ENCODE measurements at regions not wholly inside any gene's neighbourhood (a gene's known extent, or its start where the extent isn't known, plus 50 kb on each side); places are given as distances from the start of the nearest gene placed in this dataset.
A peak's percentile ranks its signal among the peaks of the same experiment; 100 is the strongest.

DNA sequence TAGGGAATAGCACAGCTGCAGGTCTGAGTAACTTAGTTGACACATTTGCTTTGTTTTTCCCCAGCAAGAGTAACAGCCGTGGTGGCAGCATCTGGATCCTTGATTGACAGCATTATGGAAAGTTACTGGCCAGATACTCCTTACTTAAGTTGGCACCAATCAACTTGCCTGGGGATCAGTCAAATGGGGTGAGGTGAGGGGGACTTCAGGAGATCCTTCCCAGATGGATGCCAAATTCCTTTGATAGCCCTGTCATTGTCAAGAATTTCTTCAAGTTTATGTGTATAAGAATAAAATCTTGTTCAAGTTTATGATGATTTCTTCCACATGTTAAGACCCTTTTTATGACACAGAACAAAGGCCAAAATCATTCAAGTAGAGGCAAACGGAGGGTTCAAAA lies 618.4 kb downstream of the SLC6A15 start:
- ATAC-seq (no peak), DNase-seq (ENCODE audit: low spot score) (no peak)

DNA sequence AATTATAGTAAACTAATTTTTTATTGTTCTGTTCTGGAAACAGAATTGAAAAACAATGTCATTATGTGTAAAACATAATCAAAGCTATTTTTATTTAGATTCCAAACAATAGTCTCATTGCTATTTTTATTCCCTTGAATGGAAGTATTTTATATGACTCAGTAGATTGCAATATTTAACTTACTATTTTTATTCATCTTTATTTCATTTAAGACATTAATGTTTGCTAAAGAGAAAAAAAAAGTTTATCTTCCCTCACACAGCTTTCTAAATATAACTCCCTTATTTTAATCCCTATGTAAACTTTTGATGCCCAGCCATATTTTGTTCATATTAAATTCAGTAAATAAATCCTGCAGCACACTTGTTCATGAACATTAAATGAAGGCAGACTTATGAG lies 622.4 kb downstream of the SLC6A15 start:
- ATAC-seq (no peak), DNase-seq (ENCODE audit: low spot score) (no peak)

DNA sequence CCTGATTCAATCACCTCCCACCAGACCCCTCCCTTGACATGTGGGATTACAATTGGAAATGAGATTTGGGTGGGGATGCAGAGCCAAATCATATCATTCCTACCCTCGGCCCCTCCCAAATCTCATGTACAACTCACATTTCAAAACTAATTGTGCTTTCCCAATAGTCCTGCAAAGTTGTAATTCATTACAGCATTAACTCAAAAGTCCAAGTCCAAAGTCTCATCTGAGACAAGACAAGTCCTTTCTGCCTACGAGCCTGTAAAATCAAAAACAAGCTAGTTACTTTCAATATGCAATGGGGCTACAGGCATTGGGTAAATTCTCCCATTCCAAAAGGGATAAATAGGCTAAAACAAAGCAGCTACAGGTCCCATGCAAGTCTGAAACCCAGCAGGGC lies 634.6 kb downstream of the SLC6A15 start:
- ATAC-seq (peak; percentile 52), DNase-seq (ENCODE audit: low spot score) (no peak)

DNA sequence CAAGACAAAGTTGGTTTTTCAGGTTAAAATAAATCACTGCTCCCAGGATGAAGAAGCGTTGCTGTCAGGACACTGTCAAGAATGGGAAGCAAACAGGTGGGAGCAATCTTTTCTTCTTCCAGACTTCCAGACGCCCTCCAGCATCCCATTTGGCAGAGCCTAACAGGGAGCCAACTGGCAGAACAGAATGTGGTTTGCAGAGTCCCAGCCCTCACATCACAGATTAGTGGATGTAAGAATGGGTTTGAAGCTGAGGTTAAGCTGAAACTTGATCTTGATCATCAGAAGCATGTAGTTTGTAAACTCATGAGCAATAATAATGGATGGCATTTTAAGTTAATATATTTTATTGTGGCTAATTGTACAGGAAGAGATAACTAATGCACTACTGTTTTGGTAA lies 636.4 kb downstream of the SLC6A15 start:
- no peak for ATAC-seq
- no peak for DNase-seq (ENCODE audit: low spot score)

DNA sequence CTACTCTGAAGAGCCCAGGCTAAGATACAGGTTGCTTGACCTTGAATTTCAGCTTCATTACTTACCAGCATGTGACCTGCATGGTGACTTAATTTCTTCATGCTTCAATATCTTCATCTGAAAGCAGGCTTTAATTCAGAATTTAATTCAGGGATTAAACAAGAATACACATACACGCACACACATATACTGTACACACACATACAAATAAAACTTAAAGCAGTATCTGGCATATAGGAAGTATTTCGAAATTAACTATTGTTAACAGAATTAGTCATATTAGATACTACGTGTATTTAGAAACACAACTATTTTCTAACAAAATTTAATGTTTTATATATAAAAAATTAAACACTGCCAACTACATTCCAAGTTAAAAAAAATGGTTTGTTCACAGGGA lies 640.3 kb downstream of the SLC6A15 start:
- DNase-seq (ENCODE audit: low spot score): no peak
- no peak for ATAC-seq

DNA sequence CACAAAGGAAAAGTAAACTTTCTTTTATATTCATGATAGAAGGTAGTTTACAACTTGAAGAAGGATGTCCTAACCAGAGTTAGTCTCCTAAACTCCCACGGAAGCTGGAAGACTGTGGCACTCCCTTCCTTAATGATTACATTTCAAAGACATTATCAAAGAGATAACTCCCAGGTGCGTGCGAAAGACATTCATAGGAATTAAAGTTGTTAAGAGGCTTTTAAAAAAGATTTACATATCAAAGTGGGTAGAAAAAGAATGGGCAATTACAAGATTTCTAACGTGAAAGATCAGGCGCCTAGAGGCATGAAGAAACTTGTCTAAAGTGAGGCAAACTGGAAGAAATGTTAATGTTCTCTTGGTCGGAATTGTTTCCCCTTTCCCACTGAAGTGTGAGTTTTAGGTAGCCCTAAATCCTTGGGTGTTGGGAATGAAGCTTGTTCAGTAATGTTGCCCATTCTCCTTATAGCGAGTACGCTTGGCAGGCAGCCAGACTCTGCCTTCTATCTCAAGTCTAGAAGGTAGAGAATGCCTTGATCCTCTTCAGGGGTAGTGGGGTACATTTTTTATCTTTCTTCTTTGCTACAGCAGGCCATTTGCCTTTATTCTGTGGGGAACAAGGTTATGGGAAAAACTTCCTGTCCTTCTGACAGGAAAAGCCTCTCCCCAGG lies 642.0 kb downstream of the SLC6A15 start:
- no peak for ATAC-seq
- no peak for DNase-seq (ENCODE audit: low spot score)

DNA sequence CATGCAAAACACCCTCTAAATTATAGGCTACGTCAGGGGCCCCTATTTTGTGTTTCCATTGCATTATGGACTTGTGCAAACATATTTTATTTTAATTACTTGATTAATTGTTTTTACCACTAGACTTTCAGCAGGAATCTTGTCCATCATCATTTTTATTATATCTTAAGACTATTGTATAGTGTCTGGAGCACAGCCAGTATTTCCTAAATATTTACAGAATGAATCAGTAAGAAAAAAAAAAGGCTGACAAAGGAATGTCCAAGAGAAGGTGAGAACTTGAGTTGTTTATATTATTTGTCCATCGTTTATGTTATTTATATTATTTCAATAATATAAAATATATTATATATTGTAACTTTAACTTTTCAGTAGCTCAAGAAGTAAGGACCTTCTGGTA lies 664.7 kb downstream of the SLC6A15 start:
- DNase-seq (ENCODE audit: low spot score) (no peak), ATAC-seq (no peak)

DNA sequence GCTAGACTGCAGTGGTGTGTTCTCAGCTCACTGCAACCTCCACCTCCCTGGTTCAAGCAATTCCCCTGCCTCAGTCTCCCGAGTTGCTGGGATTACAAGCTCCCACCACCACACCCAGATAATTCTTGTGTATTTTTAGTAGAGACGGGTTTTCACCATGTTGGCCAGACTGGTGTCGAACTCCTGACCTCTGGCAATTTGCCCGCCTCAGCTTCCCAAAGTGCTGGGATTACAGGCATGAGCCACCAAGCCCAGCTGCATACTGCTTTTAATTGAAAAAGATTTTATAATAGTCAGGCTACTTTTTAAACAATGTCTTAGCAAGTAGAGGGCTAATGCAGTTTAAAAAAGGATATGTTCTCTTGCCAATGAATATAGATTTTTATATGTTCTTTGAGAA lies 668.9 kb downstream of the SLC6A15 start:
- DNase-seq (ENCODE audit: low spot score): no peak
- no peak for ATAC-seq

DNA sequence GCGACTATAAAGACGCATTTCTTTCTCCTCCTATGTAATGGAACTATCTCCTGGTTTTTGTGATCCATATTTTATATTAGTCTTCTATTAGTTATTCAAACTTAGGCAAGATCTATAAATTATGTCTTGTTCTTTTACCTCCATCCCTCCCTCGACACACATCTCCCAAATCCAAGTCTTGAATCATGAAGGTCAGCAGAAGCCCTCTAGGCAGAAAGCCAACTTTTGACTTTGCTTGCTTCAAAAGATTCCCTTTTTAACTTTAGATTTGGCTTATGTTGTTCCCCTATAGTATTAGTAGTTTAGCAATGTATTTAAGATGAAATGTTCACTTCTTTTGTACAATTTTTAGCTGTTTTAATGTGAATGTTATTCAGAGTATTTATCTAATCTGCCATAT lies 689.8 kb downstream of the SLC6A15 start:
- no peak for DNase-seq (ENCODE audit: low spot score)
- no peak for ATAC-seq

DNA sequence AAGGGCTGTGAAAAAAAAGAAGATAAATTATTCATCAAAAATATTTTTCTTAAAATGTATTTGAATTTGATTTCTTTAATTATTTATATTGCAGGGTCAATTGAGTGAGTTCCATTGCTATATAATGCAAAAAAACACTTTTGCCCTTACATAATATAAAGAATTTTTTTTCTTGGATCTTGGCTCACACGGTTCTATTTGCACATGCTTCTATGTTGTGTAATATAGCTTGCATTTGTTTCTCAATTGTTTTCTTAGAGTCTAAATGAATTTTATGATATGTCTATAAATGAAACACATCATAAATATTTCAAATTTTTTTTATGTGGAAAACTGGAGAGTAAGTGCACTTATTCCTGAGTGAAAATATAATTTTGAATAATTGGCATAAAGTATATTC lies 694.2 kb downstream of the SLC6A15 start:
- ATAC-seq (no peak), DNase-seq (ENCODE audit: low spot score) (no peak)

DNA sequence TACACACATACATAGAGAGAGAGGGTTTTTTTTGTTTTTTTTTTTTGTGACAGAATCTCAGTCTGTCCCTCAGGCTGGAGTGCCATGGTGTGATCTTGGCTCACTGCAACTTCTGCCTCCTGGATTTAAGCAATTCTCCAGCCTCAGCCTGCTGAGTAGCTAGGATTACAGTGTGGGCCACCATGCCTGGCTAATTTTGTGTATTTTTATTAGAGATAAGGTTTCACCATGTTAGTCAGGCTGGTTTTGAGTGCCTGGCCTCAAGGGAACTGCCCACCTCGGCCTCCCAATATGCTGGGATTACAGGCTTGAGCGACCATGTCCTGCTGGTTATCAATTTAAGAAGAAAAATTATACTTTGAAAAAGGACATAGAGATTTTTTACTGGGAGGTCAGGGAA lies 710.6 kb downstream of the SLC6A15 start:
- no peak for DNase-seq (ENCODE audit: low spot score)
- no peak for ATAC-seq

DNA sequence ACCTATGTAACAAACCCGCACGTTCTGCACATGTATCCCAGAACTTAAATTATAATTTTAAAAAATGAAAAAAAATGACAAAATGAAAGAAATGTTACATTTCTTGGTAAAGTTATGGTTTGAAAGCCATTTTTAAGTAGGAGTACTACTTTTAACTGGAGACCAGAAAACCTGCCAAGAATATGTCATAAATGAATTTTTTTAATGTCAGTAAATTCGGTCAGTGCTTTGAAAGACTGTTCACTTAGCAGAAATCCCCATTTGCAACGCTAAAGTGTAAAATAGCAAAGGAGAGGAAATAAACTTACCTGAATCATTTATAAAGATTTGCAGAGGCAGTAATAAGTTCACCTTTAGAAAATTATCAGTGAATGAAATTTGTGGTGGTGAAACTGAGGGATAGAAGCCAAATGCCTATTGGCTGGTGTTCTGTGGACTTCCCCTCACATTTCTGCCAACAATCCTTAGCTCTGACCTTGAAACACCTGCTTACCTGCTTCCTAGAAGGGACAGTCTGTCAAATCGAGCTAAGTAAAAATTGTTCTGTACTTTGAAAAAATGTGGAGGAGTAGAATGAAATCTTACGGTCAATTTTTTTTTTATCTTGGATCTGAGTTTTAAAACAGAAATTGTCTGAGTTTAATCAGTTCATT lies 714.2 kb downstream of the SLC6A15 start:
- no peak for ATAC-seq
- DNase-seq (ENCODE audit: low spot score): no peak

DNA sequence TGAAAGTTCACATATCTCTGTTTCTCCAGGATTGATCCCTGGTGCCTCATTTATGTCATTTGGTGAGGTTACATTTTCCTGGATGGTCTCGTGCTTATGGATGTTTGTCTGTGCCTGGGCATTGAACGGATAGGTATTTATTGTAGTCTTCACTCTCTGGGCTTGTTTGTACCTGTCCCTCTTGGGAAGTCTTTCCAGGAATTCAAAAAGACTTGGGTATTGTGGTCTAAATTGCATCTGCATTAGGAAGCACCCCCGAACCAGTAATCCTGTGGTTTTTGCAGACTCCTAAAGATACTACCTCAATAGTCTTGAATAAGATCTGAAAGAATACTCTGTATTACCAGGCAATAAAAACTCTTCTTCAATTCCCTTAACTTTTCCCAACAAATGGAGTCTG lies 720.8 kb downstream of the SLC6A15 start:
- DNase-seq (ENCODE audit: low spot score) (no peak), ATAC-seq (no peak)

DNA sequence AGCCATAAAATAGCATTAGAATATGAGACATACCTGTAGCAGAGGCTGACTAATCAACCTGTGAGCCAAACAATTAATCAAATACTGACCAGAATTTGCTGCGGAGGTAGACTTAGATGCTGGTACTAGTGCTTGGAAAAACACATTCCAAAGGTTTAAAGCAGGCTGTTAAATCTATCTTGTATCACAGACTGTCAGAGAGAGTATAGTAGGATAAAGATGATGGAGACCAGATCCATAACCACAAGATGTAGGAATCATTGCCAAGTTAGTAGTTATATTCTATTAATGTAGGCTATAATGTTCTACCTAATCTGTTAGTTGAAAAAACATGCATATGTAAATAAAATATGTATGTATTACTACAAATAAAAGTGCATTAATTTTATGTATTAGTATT lies 726.2 kb downstream of the SLC6A15 start:
- DNase-seq (ENCODE audit: low spot score) (no peak), ATAC-seq (no peak)

DNA sequence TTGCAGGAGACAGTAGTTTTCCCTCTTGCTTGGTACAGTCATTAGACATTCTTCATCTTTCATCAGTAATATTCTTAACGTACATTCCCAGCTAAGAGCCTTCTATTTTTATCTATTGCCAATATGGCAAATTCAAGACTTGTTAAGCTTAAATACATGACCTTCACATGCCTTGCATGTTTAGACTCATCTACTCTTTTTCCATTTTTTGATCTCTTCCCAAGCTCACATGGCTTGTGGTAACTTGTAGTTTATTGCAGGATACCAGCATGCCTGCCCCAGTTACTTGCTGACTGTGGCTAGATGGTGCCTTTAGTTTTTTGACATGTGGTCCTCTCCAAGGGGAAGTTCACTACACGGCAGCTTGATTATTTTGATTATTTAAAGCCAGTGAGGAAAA lies 729.0 kb downstream of the SLC6A15 start:
- DNase-seq (ENCODE audit: low spot score) (no peak), ATAC-seq (no peak)

DNA sequence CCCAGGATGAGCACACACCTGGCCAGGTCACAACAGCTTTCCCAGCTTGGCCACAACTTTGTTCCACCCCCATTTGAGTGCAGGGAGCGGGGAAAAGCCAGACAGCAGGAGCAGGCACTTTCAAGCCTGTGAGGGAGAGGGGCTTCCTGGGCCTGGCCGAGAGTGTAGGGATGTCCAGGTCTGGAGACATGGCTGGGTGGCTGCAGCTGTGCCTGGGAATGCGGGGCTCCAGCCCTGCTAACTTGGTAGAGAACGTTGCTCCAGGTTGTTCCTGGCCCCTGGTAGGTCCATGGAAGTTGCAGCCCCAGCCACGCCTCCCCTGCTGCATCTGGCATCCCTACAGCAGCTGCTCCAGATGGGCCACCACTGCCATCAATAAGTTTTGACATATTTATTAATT lies 738.5 kb downstream of the SLC6A15 start:
- no peak for DNase-seq (ENCODE audit: low spot score)
- ATAC-seq: no peak

DNA sequence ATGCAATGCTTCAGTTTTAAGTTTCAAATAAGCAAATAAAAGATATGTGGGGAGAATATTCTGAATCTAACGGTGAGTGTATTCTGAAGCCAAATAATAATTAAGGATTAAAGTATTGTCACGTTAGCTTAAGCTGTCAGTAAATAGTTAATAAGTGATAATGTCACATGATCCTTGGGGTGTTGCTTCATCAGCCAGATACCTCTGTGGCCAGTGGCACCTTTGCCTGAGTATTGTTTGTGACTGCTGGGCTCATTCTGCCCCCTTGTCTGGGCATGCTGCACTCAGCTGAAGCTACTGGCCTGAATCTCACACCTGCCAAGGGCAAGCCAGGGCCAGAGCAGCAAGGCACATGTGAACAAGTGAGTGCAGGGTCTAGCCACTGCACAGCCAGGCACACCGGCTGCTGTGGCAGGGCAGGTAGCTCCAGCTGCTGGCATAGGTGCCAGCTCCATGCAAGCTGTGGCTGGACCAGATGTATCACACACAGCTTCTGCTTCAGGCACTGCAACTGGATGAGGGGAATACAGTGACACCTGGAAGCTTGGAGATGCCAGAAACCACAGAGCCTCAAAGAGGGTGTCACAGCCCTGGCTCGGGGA lies 739.7 kb downstream of the SLC6A15 start:
- ATAC-seq: no peak
- no peak for DNase-seq (ENCODE audit: low spot score)

DNA sequence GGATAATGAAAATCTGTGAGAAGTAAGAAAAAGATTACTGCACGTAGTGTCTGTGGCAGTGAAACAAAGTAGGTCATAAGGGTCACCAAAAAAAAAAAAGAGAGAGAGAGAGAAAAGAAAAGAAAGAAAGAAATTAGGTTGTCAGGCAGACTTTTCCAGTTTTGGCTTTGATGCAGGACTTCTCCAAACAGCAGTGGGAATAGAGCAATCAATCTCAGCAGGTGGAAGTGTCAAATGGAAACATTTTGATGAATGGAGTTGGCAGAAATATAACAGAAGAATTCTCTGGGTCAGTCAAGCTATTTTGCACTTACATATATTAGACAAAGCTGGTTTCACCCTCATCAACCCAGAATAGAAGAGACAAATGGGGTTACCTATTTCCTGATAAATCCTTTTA lies 745.8 kb downstream of the SLC6A15 start:
- ATAC-seq (no peak), DNase-seq (ENCODE audit: low spot score) (no peak)

DNA sequence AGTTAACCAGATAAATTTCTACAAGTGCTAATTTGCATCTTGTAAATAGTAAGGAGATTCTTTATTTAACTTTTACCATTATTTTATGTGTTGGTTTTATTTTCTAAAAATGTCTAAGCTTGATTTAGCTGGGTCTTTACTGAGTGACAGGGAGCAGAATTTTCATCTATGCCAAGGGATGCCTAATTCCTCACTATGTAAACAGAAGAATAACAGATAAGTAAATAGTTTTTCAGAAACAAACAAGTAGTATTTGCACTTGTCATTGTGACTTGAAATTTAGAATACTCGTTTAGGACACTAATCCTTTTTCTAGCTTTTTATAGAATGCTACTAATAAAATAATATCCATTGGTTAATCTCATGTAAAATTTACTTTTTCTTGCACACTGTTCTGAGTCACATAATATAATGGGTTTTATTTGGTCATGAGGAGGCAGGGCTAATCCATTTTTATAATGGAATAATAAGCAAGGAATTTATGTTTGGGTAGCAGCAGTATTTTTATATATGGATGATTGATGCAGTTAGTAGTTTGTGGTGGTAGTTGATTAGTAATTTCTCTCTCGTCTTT lies 746.5 kb downstream of the SLC6A15 start:
- DNase-seq (ENCODE audit: low spot score) (no peak), ATAC-seq (no peak)

DNA sequence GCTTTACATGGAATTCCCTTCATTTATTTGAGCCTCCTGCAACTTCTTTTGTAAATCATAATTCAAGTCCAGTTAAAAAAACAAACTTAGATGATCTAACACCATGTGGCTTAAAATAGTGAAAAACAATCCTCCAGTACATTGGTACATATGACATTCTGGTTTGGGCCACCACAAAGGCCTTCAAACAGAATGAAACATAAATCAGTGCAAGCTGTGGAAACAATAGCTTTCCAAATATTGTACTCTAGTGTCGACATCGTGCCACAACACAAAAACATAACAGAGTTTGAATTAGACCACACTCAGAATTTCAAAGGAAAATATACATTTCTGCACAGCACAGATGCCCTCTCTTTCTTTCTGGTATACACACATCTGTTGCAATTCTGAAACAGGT lies 751.3 kb downstream of the SLC6A15 start:
- no peak for DNase-seq (ENCODE audit: low spot score)
- ATAC-seq: no peak

DNA sequence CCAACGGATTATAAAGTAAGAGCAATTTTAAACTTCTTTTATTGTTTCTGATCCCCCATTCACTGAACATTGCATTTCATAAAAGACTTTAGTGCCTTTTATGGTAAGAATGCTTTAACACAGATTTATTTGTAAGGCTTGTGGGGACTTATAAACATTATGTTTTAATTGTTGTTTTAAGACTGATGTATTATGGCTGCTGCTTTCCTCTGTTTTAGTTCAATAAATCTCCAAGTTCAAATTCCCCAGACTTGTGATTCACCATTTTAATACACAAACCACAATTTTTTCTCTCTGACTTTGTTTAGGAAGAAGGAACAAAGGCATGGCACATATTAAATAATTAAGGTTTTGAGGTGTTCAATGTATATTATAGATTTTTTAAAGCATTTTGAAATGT lies 753.3 kb downstream of the SLC6A15 start:
- DNase-seq (ENCODE audit: low spot score) (no peak), ATAC-seq (no peak)

DNA sequence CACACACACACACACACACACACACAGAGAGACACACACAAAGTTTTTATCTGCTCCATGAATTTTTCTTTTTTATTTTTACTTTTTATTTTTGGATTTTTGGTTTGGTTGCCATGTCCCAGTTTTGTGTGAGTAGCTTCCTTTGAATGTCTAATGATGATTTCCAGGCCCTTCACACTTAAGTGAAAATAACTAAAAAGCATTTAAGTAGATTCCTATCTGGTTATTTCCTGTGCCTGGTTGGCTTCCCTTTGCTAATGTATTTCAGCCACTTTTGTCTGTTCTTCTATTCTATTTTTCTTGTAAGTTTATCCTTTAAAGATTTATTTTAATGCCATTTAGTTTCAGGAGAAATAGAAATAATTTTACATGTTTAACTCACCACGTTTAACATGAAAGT lies 755.4 kb downstream of the SLC6A15 start:
- ATAC-seq: no peak
- DNase-seq (ENCODE audit: low spot score): no peak
